CD8-positive, alpha-beta memory T cell (primary cell): ENCODE measurements at regions not wholly inside any gene's neighbourhood (a gene's known extent, or its start where the extent isn't known, plus 50 kb on each side); places are given as distances from the start of the nearest gene placed in this dataset.
"Not testable (repeated sequence)": the region's sequence is repeated elsewhere in the genome, so short reads cannot be mapped to it uniquely, and the experiment has no call there.

Experiments used
- CTCF ChIA-PET: fragments of 350-600 bp; sonication (Branson Sonifier 250); formaldehyde crosslinking; loops from one replicate; lab custom pipeline; 2021; ENCODE audit warnings: antibody characterized with exemption; lab: Charles Lee
- POLR2A ChIA-PET: fragments of 350-600 bp; sonication (Branson Sonifier 250); formaldehyde crosslinking; loops from one replicate; lab custom pipeline; 2021; ENCODE audit warnings: antibody characterized with exemption; lab: Charles Lee
- DNase-seq, 5 donors: peaks; one replicate each; pipeline versions ENCODE4 v3.0.0 to v3.0.0-alpha.2; 2020 to 2022; ENCODE audit warnings: mixed read lengths in 1 of 5
- H3K27ac ChIP-seq: one replicate; pipeline ENCODE4 v1.7.0; 2013; ENCODE audit warnings: low read depth, mild to moderate bottlenecking, low read length, moderate library complexity
- H3K27me3 ChIP-seq: 2 replicates; pipeline ENCODE4 v1.7.0; 2013; ENCODE audit warnings: low read length, mild to moderate bottlenecking; ENCODE audit not compliant: insufficient read depth, poor library complexity, severe bottlenecking
- H3K36me3 ChIP-seq: 2 replicates; pipeline ENCODE4 v1.7.0; 2013; ENCODE audit warnings: mild to moderate bottlenecking, low read length, moderate library complexity; ENCODE audit not compliant: insufficient read depth
- H3K4me1 ChIP-seq: 2 replicates; pipeline ENCODE4 v1.7.0; 2013; ENCODE audit warnings: mild to moderate bottlenecking, low read length, moderate library complexity; ENCODE audit not compliant: insufficient read depth
- H3K4me3 ChIP-seq: 2 replicates; pipeline ENCODE4 v1.7.0; 2013; ENCODE audit warnings: mild to moderate bottlenecking, low read length
- H3K9me3 ChIP-seq: 2 replicates; pipeline ENCODE4 v1.7.0; 2013; ENCODE audit warnings: mild to moderate bottlenecking, low read length
- H3K27ac Mint-ChIP-seq, 8 donors: one replicate each; pipeline ENCODE4 v1.8.0; 2020 to 2021; ENCODE audit warnings: mixed read lengths in 8 of 8, mild to moderate bottlenecking in 6 of 8, inconsistent platforms in 3 of 8, moderate library complexity in 3 of 8
- H3K27me3 Mint-ChIP-seq, 2 donors: one replicate each; pipeline ENCODE4 v1.8.0; 2020 to 2021; ENCODE audit warnings: mixed read lengths in 2 of 2, mild to moderate bottlenecking in 1 of 2, moderate library complexity in 1 of 2
- H3K36me3 Mint-ChIP-seq, 3 donors: one replicate each; pipeline ENCODE4 v1.8.0; 2020 to 2021; ENCODE audit warnings: mixed read lengths in 3 of 3, inconsistent platforms in 1 of 3, mild to moderate bottlenecking in 1 of 3
- H3K4me1 Mint-ChIP-seq, 3 donors: one replicate each; pipeline ENCODE4 v1.8.0; 2020 to 2021; ENCODE audit warnings: mixed read lengths in 3 of 3, inconsistent platforms in 1 of 3, mild to moderate bottlenecking in 1 of 3
- H3K4me3 Mint-ChIP-seq, 7 donors: one replicate each; pipeline ENCODE4 v1.8.0; 2020 to 2021; ENCODE audit warnings: mixed read lengths in 7 of 7, mild to moderate bottlenecking in 6 of 7, moderate library complexity in 4 of 7, inconsistent platforms in 2 of 7
- H3K9me3 Mint-ChIP-seq, 5 donors: one replicate each; pipeline ENCODE4 v1.8.0; 2020 to 2022; ENCODE audit warnings: mixed read lengths in 5 of 5, mild to moderate bottlenecking in 3 of 5, moderate library complexity in 2 of 5, inconsistent platforms in 1 of 5

DNA sequence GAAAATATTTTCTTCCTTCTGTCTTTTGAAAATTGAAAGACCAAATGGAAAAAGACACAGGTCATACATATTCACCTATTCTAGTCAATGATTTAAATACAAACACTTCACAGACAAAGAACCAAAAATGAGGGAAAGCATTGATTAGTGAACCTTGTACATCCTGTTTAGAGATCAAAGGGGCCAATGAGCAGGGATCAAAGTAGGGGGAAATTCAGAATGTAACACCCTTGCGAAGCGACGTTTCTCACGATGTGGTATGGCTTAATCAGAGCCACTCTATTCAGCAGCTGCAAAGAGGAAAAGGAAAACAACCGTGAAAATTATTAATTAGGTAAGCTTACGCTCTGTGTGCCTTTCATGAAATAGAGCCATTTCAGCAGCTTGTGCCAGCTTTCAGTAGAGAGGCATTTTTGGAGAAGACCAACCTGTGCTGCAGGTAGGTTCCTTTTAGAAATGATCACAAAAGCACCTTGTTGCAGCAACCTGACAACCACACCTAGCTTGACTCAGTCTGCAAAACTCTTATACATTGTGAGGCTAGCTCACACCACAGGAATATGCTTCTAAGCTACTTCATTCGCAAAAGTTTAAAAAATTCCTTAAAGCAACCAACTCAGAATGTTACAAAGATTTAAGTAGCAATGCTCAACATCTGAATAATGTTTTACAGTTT lies 78.0 kb downstream of the DKK1 start:
- no peaks in the 10 kb centered on the region for H3K27me3 Mint-ChIP-seq

DNA sequence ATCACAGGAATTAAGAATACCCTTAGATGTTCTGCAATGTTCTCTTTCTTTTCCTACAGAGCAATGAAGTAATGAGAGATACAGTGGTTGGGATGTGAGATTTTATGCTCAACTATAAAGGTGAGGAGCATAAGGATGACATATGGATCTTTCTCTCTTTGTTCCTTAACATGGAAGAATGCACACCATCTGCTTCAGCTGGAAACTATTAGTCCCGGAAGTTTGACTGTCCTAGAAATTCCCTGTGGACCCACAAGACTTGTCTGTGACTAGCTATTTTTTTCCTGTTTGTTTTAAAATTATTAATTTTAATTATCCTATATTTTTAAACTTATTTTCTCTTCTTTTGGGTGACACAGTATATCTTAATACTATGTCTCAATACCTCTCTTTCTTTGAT lies 80.2 kb downstream of the DKK1 start:
- no peak overlapping the region for H3K27ac Mint-ChIP-seq
- H3K4me3 Mint-ChIP-seq, result no peak overlapping the region
- Histone ChIP-seq H3K4me1 (no peaks in the 10 kb centered on the region), H3K36me3 (no peaks in the 10 kb centered on the region), H3K4me3 (no peak overlapping the region), H3K27ac (no peak overlapping the region), H3K9me3 (no peaks in the 10 kb centered on the region), H3K27me3 (no peaks in the 10 kb centered on the region)
- POLR2A ChIA-PET, result no interaction called here
- no peak for DNase-seq
- CTCF ChIA-PET, result no interaction called here
- H3K9me3 Mint-ChIP-seq, result peaks cover 0 to 29% (median 7%) of the 10 kb centered on the region in 5 donors
- H3K27me3 Mint-ChIP-seq, result no peaks in the 10 kb centered on the region
- H3K36me3 Mint-ChIP-seq, result no peaks in the 10 kb centered on the region
- H3K4me1 Mint-ChIP-seq, result no peaks in the 10 kb centered on the region

More for the DNA sequence above, 78.0 kb downstream of the DKK1 start:
- H3K9me3 ChIP-seq, result no peaks in the 10 kb centered on the region
- no peaks in the 10 kb centered on the region for H3K4me1 ChIP-seq
- no peaks in the 10 kb centered on the region for H3K27me3 ChIP-seq
- H3K4me1 Mint-ChIP-seq, result no peaks in the 10 kb centered on the region
- H3K4me3 Mint-ChIP-seq, result no peak overlapping the region
- H3K36me3 Mint-ChIP-seq, result no peaks in the 10 kb centered on the region
- ChIA-PET POLR2A (no interaction called here), CTCF (no interaction called here)
- no peak overlapping the region for H3K4me3 ChIP-seq
- no peak for DNase-seq
- no peak overlapping the region for H3K27ac ChIP-seq
- H3K36me3 ChIP-seq, result no peaks in the 10 kb centered on the region
- H3K9me3 Mint-ChIP-seq, result peaks cover 2 to 35% (median 9%) of the 10 kb centered on the region in 5 donors
- no peak overlapping the region for H3K27ac Mint-ChIP-seq

DNA sequence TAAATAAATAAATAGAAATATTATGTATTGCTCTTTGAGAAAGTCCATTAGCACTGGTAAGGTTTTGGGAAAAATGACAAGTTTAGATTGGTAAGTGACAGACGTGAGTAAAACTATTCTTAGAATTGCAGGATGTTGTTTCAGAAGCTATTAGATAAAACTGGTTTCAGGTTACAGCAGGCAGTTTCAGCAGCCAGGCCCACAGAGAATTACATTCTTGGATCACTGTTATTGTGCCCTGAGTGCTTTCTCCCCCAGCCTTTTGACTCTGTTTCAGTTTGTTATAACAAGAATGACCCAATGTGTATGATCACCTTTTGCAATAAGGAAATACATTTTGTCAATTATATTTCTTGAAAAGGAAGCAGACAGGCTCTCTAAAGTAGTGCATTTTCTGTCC lies 86.5 kb downstream of the DKK1 start:
- no peak overlapping the region for H3K27ac ChIP-seq
- Mint-ChIP-seq H3K4me3 (no peak overlapping the region), H3K27ac (no peak overlapping the region), H3K9me3 (peaks cover 0 to 45% (median 6%) of the 10 kb centered on the region in 5 donors), H3K36me3 (no peaks in the 10 kb centered on the region), H3K4me1 (no peaks in the 10 kb centered on the region), H3K27me3 (no peaks in the 10 kb centered on the region)
- DNase-seq, result no peak
- no peaks in the 10 kb centered on the region for H3K27me3 ChIP-seq
- ChIA-PET POLR2A (no interaction called here), CTCF (no interaction called here)
- no peaks in the 10 kb centered on the region for H3K36me3 ChIP-seq
- H3K4me1 ChIP-seq, result no peaks in the 10 kb centered on the region
- no peaks in the 10 kb centered on the region for H3K9me3 ChIP-seq
- no peak overlapping the region for H3K4me3 ChIP-seq

DNA sequence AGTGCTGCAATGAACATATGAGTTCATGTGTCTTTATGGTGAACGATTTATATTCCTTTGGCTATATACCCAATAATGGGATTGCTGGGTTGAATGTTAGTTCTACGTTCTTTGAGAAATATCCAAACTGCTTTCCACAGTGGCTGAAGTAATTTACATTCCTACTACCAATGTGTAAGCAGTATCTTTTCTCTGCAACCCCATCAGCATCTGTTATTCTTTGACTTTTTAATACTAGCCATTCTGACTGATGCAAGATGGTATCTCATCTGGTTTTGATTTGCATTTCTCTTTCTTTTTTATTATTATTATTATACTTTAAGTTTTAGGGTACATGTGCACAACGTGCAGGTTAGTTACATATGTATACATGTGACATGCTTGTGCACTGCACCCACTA lies 89.7 kb downstream of the DKK1 start:
- H3K4me3 ChIP-seq, H3K36me3 Mint-ChIP-seq, H3K27me3 Mint-ChIP-seq, H3K27ac ChIP-seq, H3K36me3 ChIP-seq, DNase-seq, H3K9me3 ChIP-seq, H3K4me1 ChIP-seq, POLR2A ChIA-PET, H3K4me1 Mint-ChIP-seq, H3K27me3 ChIP-seq, H3K27ac Mint-ChIP-seq, H3K4me3 Mint-ChIP-seq, CTCF ChIA-PET: not testable (repeated sequence)
- H3K9me3 Mint-ChIP-seq, result peaks cover 3 to 37% (median 21%) of the 10 kb centered on the region in 5 donors

- no peak overlapping the region for H3K27ac Mint-ChIP-seq
- no peak overlapping the region for H3K4me3 Mint-ChIP-seq
- H3K4me1 Mint-ChIP-seq, result no peaks in the 10 kb centered on the region
- H3K36me3 Mint-ChIP-seq, result no peaks in the 10 kb centered on the region
- peaks cover 5 to 22% (median 12%) of the 10 kb centered on the region in 5 donors for H3K9me3 Mint-ChIP-seq
- H3K27ac ChIP-seq, result no peak overlapping the region
- no peaks in the 10 kb centered on the region for H3K36me3 ChIP-seq
- ChIA-PET CTCF (no interaction called here), POLR2A (no interaction called here)
- H3K4me1 ChIP-seq, result no peaks in the 10 kb centered on the region
- H3K9me3 ChIP-seq, result no peaks in the 10 kb centered on the region
- no peak overlapping the region for H3K4me3 ChIP-seq
- H3K27me3 ChIP-seq, result no peaks in the 10 kb centered on the region
- no peak for DNase-seq
- H3K27me3 Mint-ChIP-seq, result no peaks in the 10 kb centered on the region
Observed at GRCh38 chr10:52409195-52409594, 95.1 kb downstream of the DKK1 start.

DNA sequence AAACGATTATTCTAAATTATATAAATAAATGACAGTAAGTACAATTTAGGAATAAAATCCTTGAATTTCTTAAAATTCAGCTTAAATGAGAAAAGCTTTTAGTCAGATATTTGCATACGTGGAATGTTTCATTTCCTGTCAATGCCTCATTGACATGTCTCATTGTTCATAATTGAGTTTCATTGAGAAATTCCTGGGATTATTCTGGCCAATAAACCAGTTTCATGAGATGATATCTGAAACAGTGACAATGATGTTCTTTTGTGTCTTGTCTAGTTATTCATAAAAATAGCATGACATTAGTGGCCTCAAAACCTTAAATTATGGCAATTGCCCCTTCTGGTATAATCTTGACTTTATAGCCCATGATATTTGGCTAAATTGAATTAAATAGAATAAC lies 95.8 kb downstream of the DKK1 start:
- POLR2A ChIA-PET, result no interaction called here
- H3K9me3 Mint-ChIP-seq, result peaks cover 5 to 22% (median 12%) of the 10 kb centered on the region in 5 donors
- no peak overlapping the region for H3K27ac Mint-ChIP-seq
- H3K36me3 ChIP-seq, result no peaks in the 10 kb centered on the region
- no peak for DNase-seq
- no peak overlapping the region for H3K27ac ChIP-seq
- H3K4me3 ChIP-seq, result no peak overlapping the region
- no peaks in the 10 kb centered on the region for H3K36me3 Mint-ChIP-seq
- H3K9me3 ChIP-seq, result no peaks in the 10 kb centered on the region
- no peaks in the 10 kb centered on the region for H3K27me3 ChIP-seq
- H3K4me3 Mint-ChIP-seq, result no peak overlapping the region
- no peaks in the 10 kb centered on the region for H3K4me1 ChIP-seq
- CTCF ChIA-PET, result no interaction called here
- H3K4me1 Mint-ChIP-seq, result no peaks in the 10 kb centered on the region
- no peaks in the 10 kb centered on the region for H3K27me3 Mint-ChIP-seq

- peaks cover 5 to 18% (median 10%) of the 10 kb centered on the region in 5 donors for H3K9me3 Mint-ChIP-seq
- H3K4me3 ChIP-seq, result no peak overlapping the region
- H3K27ac ChIP-seq, result no peak overlapping the region
- CTCF ChIA-PET, result no interaction called here
- H3K36me3 ChIP-seq, result no peaks in the 10 kb centered on the region
- H3K36me3 Mint-ChIP-seq, result no peaks in the 10 kb centered on the region
- H3K27me3 Mint-ChIP-seq, result no peaks in the 10 kb centered on the region
- POLR2A ChIA-PET, result no interaction called here
- H3K9me3 ChIP-seq, result no peaks in the 10 kb centered on the region
- H3K4me1 Mint-ChIP-seq, result no peaks in the 10 kb centered on the region
- H3K4me1 ChIP-seq, result no peaks in the 10 kb centered on the region
- no peak overlapping the region for H3K27ac Mint-ChIP-seq
- no peaks in the 10 kb centered on the region for H3K27me3 ChIP-seq
- no peak overlapping the region for H3K4me3 Mint-ChIP-seq
- DNase-seq, result no peak
Observed at GRCh38 chr10:52410916-52411315, 96.8 kb downstream of the DKK1 start.

DNA sequence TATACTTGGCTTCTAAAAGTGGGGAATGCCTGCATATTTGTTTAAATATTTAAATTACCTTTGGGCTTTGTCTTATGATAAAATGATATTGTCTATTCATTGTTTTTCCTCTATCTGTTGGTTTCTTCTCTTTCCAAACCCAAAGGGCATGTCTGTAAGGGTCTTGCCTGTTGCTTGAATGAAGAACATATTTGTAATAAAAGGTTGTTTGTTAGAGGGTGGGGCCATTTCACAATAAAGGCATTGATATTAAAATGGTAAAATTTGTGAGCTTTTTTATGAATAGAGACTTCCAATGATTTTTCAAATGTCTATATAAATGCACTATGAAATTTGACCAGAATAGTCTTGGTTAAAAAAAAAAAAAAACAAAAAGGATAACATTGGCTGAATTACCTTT lies 105.2 kb downstream of the DKK1 start:
- no peaks in the 10 kb centered on the region for H3K36me3 ChIP-seq
- CTCF ChIA-PET, result no interaction called here
- Mint-ChIP-seq H3K4me1 (no peaks in the 10 kb centered on the region), H3K9me3 (peaks cover 0 to 21% (median 5%) of the 10 kb centered on the region in 5 donors), H3K27ac (no peak overlapping the region), H3K36me3 (no peaks in the 10 kb centered on the region), H3K27me3 (no peaks in the 10 kb centered on the region), H3K4me3 (no peak overlapping the region)
- no peaks in the 10 kb centered on the region for H3K4me1 ChIP-seq
- no peaks in the 10 kb centered on the region for H3K9me3 ChIP-seq
- POLR2A ChIA-PET, result no interaction called here
- no peak overlapping the region for H3K27ac ChIP-seq
- H3K4me3 ChIP-seq, result no peak overlapping the region
- no peaks in the 10 kb centered on the region for H3K27me3 ChIP-seq
- DNase-seq, result no peak
